ENCODE measurements at regions not wholly inside any gene's neighbourhood (a gene's known extent, or its start where the extent isn't known, plus 50 kb on each side); places are given as distances from the start of the nearest gene placed in this dataset.

GRCh38 chr3:110789315-110789714, 282.3 kb upstream of the NECTIN3 start:
- Histone ChIP-seq H3K36me3 (ENCODE audit: insufficient read depth, low read length, poor library complexity, severe bottlenecking) (no peaks in the 10 kb centered on the region), H3K4me1 (ENCODE audit: insufficient read depth, low read length, poor library complexity, severe bottlenecking) (peaks cover 8% of the 10 kb centered on the region), H3K4me3 (ENCODE audit: low read depth, low read length, poor library complexity, severe bottlenecking) (no peak overlapping the region), H3K27ac (ENCODE audit: low read depth, low read length, poor library complexity, severe bottlenecking) (no peak overlapping the region), H3K27me3 (replicated peaks; ENCODE audit: insufficient read depth, low read depth, low read length, poor library complexity) (no peaks in the 10 kb centered on the region), H3K9me3 (ENCODE audit: low read depth, low read length, poor library complexity, severe bottlenecking) (no peaks in the 10 kb centered on the region)
- no peak for TF ChIP-seq EZH2 (IDR thresholded peaks at IDR 0.05; ENCODE audit: borderline replicate concordance, low read depth, low read length, poor library complexity, severe bottlenecking)
- TF ChIP-seq, protein P1, sequence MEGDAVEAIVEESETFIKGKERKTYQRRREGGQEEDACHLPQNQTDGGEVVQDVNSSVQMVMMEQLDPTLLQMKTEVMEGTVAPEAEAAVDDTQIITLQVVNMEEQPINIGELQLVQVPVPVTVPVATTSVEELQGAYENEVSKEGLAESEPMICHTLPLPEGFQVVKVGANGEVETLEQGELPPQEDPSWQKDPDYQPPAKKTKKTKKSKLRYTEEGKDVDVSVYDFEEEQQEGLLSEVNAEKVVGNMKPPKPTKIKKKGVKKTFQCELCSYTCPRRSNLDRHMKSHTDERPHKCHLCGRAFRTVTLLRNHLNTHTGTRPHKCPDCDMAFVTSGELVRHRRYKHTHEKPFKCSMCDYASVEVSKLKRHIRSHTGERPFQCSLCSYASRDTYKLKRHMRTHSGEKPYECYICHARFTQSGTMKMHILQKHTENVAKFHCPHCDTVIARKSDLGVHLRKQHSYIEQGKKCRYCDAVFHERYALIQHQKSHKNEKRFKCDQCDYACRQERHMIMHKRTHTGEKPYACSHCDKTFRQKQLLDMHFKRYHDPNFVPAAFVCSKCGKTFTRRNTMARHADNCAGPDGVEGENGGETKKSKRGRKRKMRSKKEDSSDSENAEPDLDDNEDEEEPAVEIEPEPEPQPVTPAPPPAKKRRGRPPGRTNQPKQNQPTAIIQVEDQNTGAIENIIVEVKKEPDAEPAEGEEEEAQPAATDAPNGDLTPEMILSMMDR (conservative IDR thresholded peaks at IDR 0.05; ENCODE audit: low read depth, low read length), result no peak
- no peak for DNase-seq (ENCODE audit: low spot score)
- intact Hi-C loops (cut with micrococcal nuclease; ENCODE audit: unreplicated experiment), result no loop called here
- ChIA-PET POLR2A (ENCODE audit: low non-redundant PET) (no interaction called here), CTCF (no interaction called here)
- BruUV-seq (replicated peaks), result no TSS peak

GRCh38 chr3:110790631-110791030, 281.0 kb upstream of the NECTIN3 start:
- Histone ChIP-seq H3K27me3 (replicated peaks; ENCODE audit: insufficient read depth, low read depth, low read length, poor library complexity) (no peaks in the 10 kb centered on the region), H3K27ac (ENCODE audit: low read depth, low read length, poor library complexity, severe bottlenecking) (no peak overlapping the region), H3K4me3 (ENCODE audit: low read depth, low read length, poor library complexity, severe bottlenecking) (no peak overlapping the region), H3K9me3 (ENCODE audit: low read depth, low read length, poor library complexity, severe bottlenecking) (no peaks in the 10 kb centered on the region), H3K4me1 (ENCODE audit: insufficient read depth, low read length, poor library complexity, severe bottlenecking) (peaks cover 8% of the 10 kb centered on the region), H3K36me3 (ENCODE audit: insufficient read depth, low read length, poor library complexity, severe bottlenecking) (no peaks in the 10 kb centered on the region)
- ChIA-PET POLR2A (ENCODE audit: low non-redundant PET) (no interaction called here), CTCF (no interaction called here)
- BruUV-seq (replicated peaks), result no TSS peak
- TF ChIP-seq EZH2 (IDR thresholded peaks at IDR 0.05; ENCODE audit: borderline replicate concordance, low read depth, low read length, poor library complexity, severe bottlenecking), result no peak
- TF ChIP-seq, protein P1 (conservative IDR thresholded peaks at IDR 0.05; ENCODE audit: low read depth, low read length), result no peak
- intact Hi-C loops (cut with micrococcal nuclease; ENCODE audit: unreplicated experiment), result no loop called here
- DNase-seq (ENCODE audit: low spot score), result no peak

- no TSS peak for BruUV-seq (replicated peaks)
- Histone ChIP-seq H3K27ac (ENCODE audit: low read depth, low read length, poor library complexity, severe bottlenecking) (peak overlapping the region; percentile 42), H3K36me3 (ENCODE audit: insufficient read depth, low read length, poor library complexity, severe bottlenecking) (no peaks in the 10 kb centered on the region), H3K9me3 (ENCODE audit: low read depth, low read length, poor library complexity, severe bottlenecking) (no peaks in the 10 kb centered on the region), H3K27me3 (replicated peaks; ENCODE audit: insufficient read depth, low read depth, low read length, poor library complexity) (no peaks in the 10 kb centered on the region), H3K4me3 (ENCODE audit: low read depth, low read length, poor library complexity, severe bottlenecking) (no peak overlapping the region), H3K4me1 (ENCODE audit: insufficient read depth, low read length, poor library complexity, severe bottlenecking) (peaks cover 8% of the 10 kb centered on the region)
- intact Hi-C loops (cut with micrococcal nuclease; ENCODE audit: unreplicated experiment), result no loop called here
- peak; percentile 58 for DNase-seq (ENCODE audit: low spot score)
- TF ChIP-seq EZH2 (IDR thresholded peaks at IDR 0.05; ENCODE audit: borderline replicate concordance, low read depth, low read length, poor library complexity, severe bottlenecking), result no peak
- TF ChIP-seq, protein P1 (conservative IDR thresholded peaks at IDR 0.05; ENCODE audit: low read depth, low read length), result no peak
- ChIA-PET POLR2A (ENCODE audit: low non-redundant PET) (no interaction called here), CTCF (no interaction called here)
Measured at GRCh38 chr3:110791995-110792686, 279.5 kb upstream of the NECTIN3 start.

All from A673 (cell line).